ENCODE measurements at regions not wholly inside any gene's neighbourhood (a gene's known extent, or its start where the extent isn't known, plus 50 kb on each side); places are given as distances from the start of the nearest gene placed in this dataset.
A peak's percentile ranks its signal among the peaks of the same experiment; 100 is the strongest.

GRCh38 chr1:234745844-234746797, 136.1 kb upstream of the IRF2BP2 start (continued):
- TF ChIP-seq HINFP (tag; conservative IDR thresholded peaks at IDR 0.05; ENCODE audit: low read depth) (peak; percentile 89), ZSCAN32 (CRISPR knock-in tag; IDR thresholded peaks at IDR 0.05) (no peak), RBM15 (IDR thresholded peaks at IDR 0.05; ENCODE audit: insufficient read depth, low read length) (no peak), CREB3L1 (IDR thresholded peaks at IDR 0.05; ENCODE audit: borderline replicate concordance, low read depth) (no peak), SIN3B (IDR thresholded peaks at IDR 0.05; ENCODE audit: low read depth) (no peak), CSDE1 (IDR thresholded peaks at IDR 0.05) (no peak), CREM (IDR thresholded peaks at IDR 0.05; ENCODE audit: low read depth) (peak; percentile 70), TRIM24 (IDR thresholded peaks at IDR 0.05) (no peak), ESRRB (CRISPR knock-in tag; IDR thresholded peaks at IDR 0.05; ENCODE audit: borderline replicate concordance) (no peak), NR1H2 (CRISPR knock-in tag; IDR thresholded peaks at IDR 0.05) (no peak), HMGXB4 (CRISPR knock-in tag; IDR thresholded peaks at IDR 0.05) (no peak), MEIS2 (IDR thresholded peaks at IDR 0.05; ENCODE audit: partially characterized antibody) (peak; percentile 88), MBD2 (IDR thresholded peaks at IDR 0.05; ENCODE audit: borderline replicate concordance, low read depth) (peak; percentile 61; the same call in 1 of the 2 replicates), ZNF324 (CRISPR knock-in tag; IDR thresholded peaks at IDR 0.05) (no peak), WHSC1 (IDR thresholded peaks at IDR 0.05; ENCODE audit: low read length) (no peak), ARNT (IDR thresholded peaks at IDR 0.05) (no peak), EP400 (IDR thresholded peaks at IDR 0.05) (no peak), CREBBP (IDR thresholded peaks at IDR 0.05; ENCODE audit: low read depth, low read length) (no peak), ELK3 (CRISPR knock-in tag; IDR thresholded peaks at IDR 0.05) (no peak), XRCC4 (IDR thresholded peaks at IDR 0.05; ENCODE audit: extremely low read depth, insufficient read depth, insufficient read length) (no peak), ZNF561 (CRISPR knock-in tag; conservative IDR thresholded peaks at IDR 0.05) (no peak), KLF13 (tag; IDR thresholded peaks at IDR 0.05; ENCODE audit: borderline replicate concordance, low read depth) (no peak), RBBP5 (IDR thresholded peaks at IDR 0.05; ENCODE audit: borderline replicate concordance, insufficient read depth, low read length, poor library complexity, severe bottlenecking) (no peak), PML (IDR thresholded peaks at IDR 0.05; ENCODE audit: low read length) (no peak)

Data from K562 (cell line).